DND-41 (cell line): ENCODE measurements at regions not wholly inside any gene's neighbourhood (a gene's known extent, or its start where the extent isn't known, plus 50 kb on each side); places are given as distances from the start of the nearest gene placed in this dataset.

Experiments used
- ATAC-seq: fragments of 200-7000 bp; cut with Tn5 transposase; 3 replicates; pipeline ENCODE4 v1.9.1; 2021; ENCODE audit warnings: low read depth; ENCODE audit not compliant: insufficient read depth
- DNase-seq: peaks from one replicate; pipeline ENCODE4 v3.0.0-alpha.2; 2020
- H2AFZ ChIP-seq: 2 replicates; pipeline ENCODE4 v1.6.0; 2012; ENCODE audit warnings: low read depth, low read length
- H3K27ac ChIP-seq: 2 replicates; pipeline ENCODE4 v1.5.1; 2012; ENCODE audit warnings: low read length, inconsistent platforms
- H3K27me3 ChIP-seq: fragments of 200-600 bp; sonication (generic); 2 replicates; pipeline ENCODE4 v1.6.0; 2012; ENCODE audit warnings: low read length, mild to moderate bottlenecking, inconsistent platforms; ENCODE audit not compliant: insufficient read depth, poor library complexity
- H3K36me3 ChIP-seq: 2 replicates; pipeline ENCODE4 v1.5.1; 2012; ENCODE audit warnings: low read length, inconsistent platforms; ENCODE audit not compliant: insufficient read depth
- H3K4me1 ChIP-seq: 2 replicates; pipeline ENCODE4 v1.5.1; 2012; ENCODE audit warnings: mild to moderate bottlenecking, low read length; ENCODE audit not compliant: insufficient read depth
- H3K4me2 ChIP-seq: 2 replicates; pipeline ENCODE4 v1.6.0; 2012; ENCODE audit warnings: mild to moderate bottlenecking, moderate library complexity, low read length, inconsistent platforms; ENCODE audit not compliant: insufficient read depth
- H3K4me3 ChIP-seq, 2 experiments: fragments of 200-600 bp in 1 of 2; shearing (Covaris generic) in 1 of 2; 2 replicates each; pipeline ENCODE4 v1.5.1; 2012 to 2016; ENCODE audit warnings: inconsistent platforms in 2 of 2, low read length in 2 of 2, mild to moderate bottlenecking in 2 of 2, low read depth in 1 of 2, moderate library complexity in 1 of 2
- H3K79me2 ChIP-seq: 2 replicates; pipeline ENCODE4 v1.6.0; 2012; ENCODE audit warnings: low read length, inconsistent platforms; ENCODE audit not compliant: insufficient read depth
- H3K9ac ChIP-seq: 2 replicates; pipeline ENCODE4 v1.6.0; 2012; ENCODE audit warnings: low read depth, mild to moderate bottlenecking, inconsistent platforms, low read length, moderate library complexity
- H3K9me3 ChIP-seq: 2 replicates; pipeline ENCODE4 v1.5.1; 2012; ENCODE audit warnings: low read length, moderate library complexity, mild to moderate bottlenecking, inconsistent platforms; ENCODE audit not compliant: insufficient read depth, severe bottlenecking
- H4K20me1 ChIP-seq: 2 replicates; pipeline ENCODE4 v1.6.0; 2012; ENCODE audit warnings: low read length; ENCODE audit not compliant: insufficient read depth
- EZH2 ChIP-seq: IDR thresholded peaks from 3 replicates; pipeline ENCODE4 v1.6.1; 2012; ENCODE audit warnings: borderline replicate concordance, low read depth, mild to moderate bottlenecking, moderate library complexity, low read length, inconsistent platforms; ENCODE audit not compliant: severe bottlenecking
- TF ChIP-seq, protein P1 (sequence below): IDR thresholded peaks from 2 replicates; pipeline ENCODE4 v1.5.1; 2012; ENCODE audit warnings: borderline replicate concordance, low read length, moderate library complexity, mild to moderate bottlenecking; ENCODE audit not compliant: poor library complexity, severe bottlenecking; ENCODE audit errors: extremely low read depth

DNA sequence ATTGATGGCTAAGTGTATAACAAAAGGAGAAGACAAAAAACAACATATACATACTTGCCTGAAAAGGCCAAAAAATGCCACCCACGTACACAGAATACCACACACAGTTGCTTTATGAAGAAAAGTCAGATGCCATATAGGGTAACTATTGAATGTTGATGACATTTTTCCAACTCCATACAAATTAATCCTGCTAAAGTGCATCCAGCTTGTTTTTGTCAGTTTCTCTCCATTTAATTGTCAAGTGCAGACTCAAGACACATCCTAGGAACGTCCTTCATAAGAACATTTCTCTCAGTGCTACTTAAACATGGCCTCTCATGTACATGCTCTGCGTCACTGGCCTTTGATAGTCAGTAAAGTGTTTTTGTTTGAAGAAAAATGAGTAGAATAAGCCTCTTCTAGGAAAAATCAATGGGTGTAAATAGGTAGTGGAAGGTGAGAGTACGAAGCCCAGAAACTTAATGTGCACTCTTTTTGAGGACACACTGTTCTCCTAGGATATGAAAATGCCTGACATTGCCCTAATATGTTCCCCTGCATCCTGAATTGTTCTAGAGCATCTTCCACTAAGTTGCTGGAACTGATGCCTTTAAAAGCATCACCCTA is 267.4 kb upstream of the ATP11B start:
- no peaks in the 10 kb centered on the region for H3K36me3 ChIP-seq
- H3K27me3 ChIP-seq = peaks cover 8% of the 10 kb centered on the region
- no peak for ATAC-seq
- no peaks in the 10 kb centered on the region for H4K20me1 ChIP-seq
- H3K27ac ChIP-seq = no peak overlapping the region
- no peaks in the 10 kb centered on the region for H3K9me3 ChIP-seq
- DNase-seq = no peak
- no peaks in the 10 kb centered on the region for H3K79me2 ChIP-seq
- TF ChIP-seq EZH2 = no peak
- TF ChIP-seq, protein P1, sequence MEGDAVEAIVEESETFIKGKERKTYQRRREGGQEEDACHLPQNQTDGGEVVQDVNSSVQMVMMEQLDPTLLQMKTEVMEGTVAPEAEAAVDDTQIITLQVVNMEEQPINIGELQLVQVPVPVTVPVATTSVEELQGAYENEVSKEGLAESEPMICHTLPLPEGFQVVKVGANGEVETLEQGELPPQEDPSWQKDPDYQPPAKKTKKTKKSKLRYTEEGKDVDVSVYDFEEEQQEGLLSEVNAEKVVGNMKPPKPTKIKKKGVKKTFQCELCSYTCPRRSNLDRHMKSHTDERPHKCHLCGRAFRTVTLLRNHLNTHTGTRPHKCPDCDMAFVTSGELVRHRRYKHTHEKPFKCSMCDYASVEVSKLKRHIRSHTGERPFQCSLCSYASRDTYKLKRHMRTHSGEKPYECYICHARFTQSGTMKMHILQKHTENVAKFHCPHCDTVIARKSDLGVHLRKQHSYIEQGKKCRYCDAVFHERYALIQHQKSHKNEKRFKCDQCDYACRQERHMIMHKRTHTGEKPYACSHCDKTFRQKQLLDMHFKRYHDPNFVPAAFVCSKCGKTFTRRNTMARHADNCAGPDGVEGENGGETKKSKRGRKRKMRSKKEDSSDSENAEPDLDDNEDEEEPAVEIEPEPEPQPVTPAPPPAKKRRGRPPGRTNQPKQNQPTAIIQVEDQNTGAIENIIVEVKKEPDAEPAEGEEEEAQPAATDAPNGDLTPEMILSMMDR = no peak
- no peak overlapping the region for H3K9ac ChIP-seq
- H3K4me2 ChIP-seq = no peak overlapping the region
- H3K4me1 ChIP-seq = no peaks in the 10 kb centered on the region
- H2AFZ ChIP-seq = no peak overlapping the region
- H3K4me3 ChIP-seq = no peak overlapping the region

DNA sequence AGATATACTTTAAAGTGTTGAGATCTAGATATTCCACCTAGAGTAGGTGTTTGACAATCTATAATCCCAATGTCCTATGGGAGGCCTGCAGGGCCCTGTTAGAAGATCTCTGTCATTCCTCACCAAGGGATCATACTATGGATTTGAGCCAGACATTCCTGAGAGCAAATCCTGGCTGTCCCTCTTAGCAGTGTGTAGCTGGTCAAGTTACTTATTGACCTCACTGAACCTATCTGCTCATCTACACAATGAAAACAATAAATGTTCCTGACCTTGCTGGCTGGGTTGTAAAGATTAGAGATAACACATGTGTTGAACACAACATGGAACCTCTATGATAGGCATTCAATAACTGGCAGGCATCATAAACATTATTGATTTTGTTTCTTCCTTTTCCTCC is 265.6 kb upstream of the ATP11B start:
- H3K4me2 ChIP-seq = no peak overlapping the region
- no peaks in the 10 kb centered on the region for H3K36me3 ChIP-seq
- DNase-seq (no peak), ATAC-seq (no peak)
- H3K4me1 ChIP-seq = no peaks in the 10 kb centered on the region
- TF ChIP-seq, protein P1 = no peak
- no peak for TF ChIP-seq EZH2
- H4K20me1 ChIP-seq = no peaks in the 10 kb centered on the region
- no peak overlapping the region for H3K27ac ChIP-seq
- peaks cover 8% of the 10 kb centered on the region for H3K27me3 ChIP-seq
- no peaks in the 10 kb centered on the region for H3K79me2 ChIP-seq
- no peak overlapping the region for H2AFZ ChIP-seq
- no peak overlapping the region for H3K4me3 ChIP-seq
- H3K9ac ChIP-seq = no peak overlapping the region
- H3K9me3 ChIP-seq = no peaks in the 10 kb centered on the region

DNA sequence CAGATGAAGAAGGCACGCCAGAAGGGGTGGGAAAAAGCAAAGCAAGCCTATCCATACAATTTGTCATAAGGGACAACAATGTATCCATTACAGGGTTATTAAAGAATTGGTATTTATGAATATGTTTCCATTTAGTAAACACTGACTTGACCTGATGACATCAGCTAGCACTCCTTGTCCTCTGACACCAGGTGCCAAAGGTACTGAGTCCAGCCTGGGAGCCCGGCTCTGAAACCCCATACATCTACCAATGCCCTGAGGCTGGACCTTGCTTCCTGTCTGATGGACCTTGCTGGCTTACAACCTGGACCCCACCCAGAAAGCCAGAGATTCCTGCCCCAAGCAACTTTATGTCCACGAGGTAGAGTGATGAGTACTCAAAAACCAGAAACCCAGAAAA is 263.0 kb upstream of the ATP11B start:
- no peaks in the 10 kb centered on the region for H3K9me3 ChIP-seq
- ATAC-seq = no peak
- no peaks in the 10 kb centered on the region for H3K79me2 ChIP-seq
- DNase-seq = no peak
- H3K27me3 ChIP-seq = peaks cover 8% of the 10 kb centered on the region
- H3K27ac ChIP-seq = no peak overlapping the region
- H2AFZ ChIP-seq = no peak overlapping the region
- H3K9ac ChIP-seq = no peak overlapping the region
- no peak overlapping the region for H3K4me3 ChIP-seq
- H3K4me1 ChIP-seq = no peaks in the 10 kb centered on the region
- H4K20me1 ChIP-seq = no peaks in the 10 kb centered on the region
- TF ChIP-seq, protein P1 = no peak
- TF ChIP-seq EZH2 = no peak
- H3K36me3 ChIP-seq = no peaks in the 10 kb centered on the region
- H3K4me2 ChIP-seq = no peak overlapping the region

DNA sequence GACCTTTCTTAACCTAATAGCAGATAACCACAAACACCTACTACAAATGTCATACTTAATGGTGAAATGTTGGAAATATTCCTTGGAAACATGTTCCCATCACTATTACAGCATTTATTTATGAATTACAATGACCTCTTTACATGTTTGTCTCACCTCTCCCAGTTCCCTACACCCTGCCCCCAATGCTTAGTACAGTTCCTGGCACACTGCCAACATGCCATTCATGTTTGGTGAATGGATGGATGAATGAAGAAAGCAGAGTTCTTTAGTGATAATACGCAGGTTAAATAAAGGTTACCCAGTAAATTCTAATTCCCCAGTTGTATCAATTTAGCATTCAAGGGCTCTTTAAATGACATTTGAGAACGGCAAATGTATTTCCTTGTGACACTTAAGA is 259.9 kb upstream of the ATP11B start:
- Histone ChIP-seq H3K27me3 (no peaks in the 10 kb centered on the region), H3K79me2 (no peaks in the 10 kb centered on the region), H3K4me1 (no peaks in the 10 kb centered on the region), H3K4me2 (no peak overlapping the region), H3K4me3 (no peak overlapping the region), H4K20me1 (no peaks in the 10 kb centered on the region), H3K9ac (no peak overlapping the region), H3K27ac (no peak overlapping the region), H3K36me3 (no peaks in the 10 kb centered on the region), H2AFZ (no peak overlapping the region), H3K9me3 (no peaks in the 10 kb centered on the region)
- TF ChIP-seq, protein P1 = no peak
- no peak for TF ChIP-seq EZH2
- ATAC-seq (no peak), DNase-seq (peak; percentile 4)
